ENCODE measurements at regions not wholly inside any gene's neighbourhood (a gene's known extent, or its start where the extent isn't known, plus 50 kb on each side); places are given as distances from the start of the nearest gene placed in this dataset.

DNA sequence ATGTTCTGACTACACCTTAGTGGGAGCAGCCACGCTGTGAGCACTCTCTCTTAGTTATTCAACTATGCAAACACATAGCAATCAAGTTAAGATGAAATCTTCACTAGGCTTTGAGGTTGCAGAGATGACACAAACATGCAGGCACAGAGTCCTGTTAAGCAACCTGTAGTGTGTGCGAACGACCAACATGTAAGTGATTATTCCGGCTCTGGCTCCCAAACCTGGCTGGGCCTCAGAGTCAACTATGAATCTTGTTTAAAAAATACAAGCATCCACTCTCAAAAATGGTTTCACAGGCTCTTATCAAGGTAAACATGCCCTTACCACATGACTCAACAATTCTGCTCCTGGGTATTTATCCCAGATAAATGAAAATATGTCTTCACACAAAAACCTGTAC is 91.4 kb downstream of the IRS2 start:
- TF ChIP-seq, protein P1, sequence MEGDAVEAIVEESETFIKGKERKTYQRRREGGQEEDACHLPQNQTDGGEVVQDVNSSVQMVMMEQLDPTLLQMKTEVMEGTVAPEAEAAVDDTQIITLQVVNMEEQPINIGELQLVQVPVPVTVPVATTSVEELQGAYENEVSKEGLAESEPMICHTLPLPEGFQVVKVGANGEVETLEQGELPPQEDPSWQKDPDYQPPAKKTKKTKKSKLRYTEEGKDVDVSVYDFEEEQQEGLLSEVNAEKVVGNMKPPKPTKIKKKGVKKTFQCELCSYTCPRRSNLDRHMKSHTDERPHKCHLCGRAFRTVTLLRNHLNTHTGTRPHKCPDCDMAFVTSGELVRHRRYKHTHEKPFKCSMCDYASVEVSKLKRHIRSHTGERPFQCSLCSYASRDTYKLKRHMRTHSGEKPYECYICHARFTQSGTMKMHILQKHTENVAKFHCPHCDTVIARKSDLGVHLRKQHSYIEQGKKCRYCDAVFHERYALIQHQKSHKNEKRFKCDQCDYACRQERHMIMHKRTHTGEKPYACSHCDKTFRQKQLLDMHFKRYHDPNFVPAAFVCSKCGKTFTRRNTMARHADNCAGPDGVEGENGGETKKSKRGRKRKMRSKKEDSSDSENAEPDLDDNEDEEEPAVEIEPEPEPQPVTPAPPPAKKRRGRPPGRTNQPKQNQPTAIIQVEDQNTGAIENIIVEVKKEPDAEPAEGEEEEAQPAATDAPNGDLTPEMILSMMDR (IDR thresholded peaks at IDR 0.05): no peak
- no peak for TF ChIP-seq POLR2A (IDR thresholded peaks at IDR 0.05)

Measured in gastroesophageal sphincter (tissue), 3 donors.